Gastrocnemius medialis (tissue), 4 donors: ENCODE measurements at regions not wholly inside any gene's neighbourhood (a gene's known extent, or its start where the extent isn't known, plus 50 kb on each side); places are given as distances from the start of the nearest gene placed in this dataset.
"Not testable (repeated sequence)": the region's sequence is repeated elsewhere in the genome, so short reads cannot be mapped to it uniquely, and the experiment has no call there.

Experiments used
- ATAC-seq, 2 donors: fragments of 150-250 bp; one replicate each; pipeline ENCODE4 v1.9.1; 2016
- DNase-seq, 2 donors: peaks; one replicate each; pipeline ENCODE4 v3.0.0-alpha.2; 2019
- H3K27ac ChIP-seq, 4 donors: fragments of 200-600 bp; sonication (generic); 1 replicate in 1 of 4; 2 replicates in 3 of 4; pipeline ENCODE4 v1.5.1; 2016 to 2018; ENCODE audit warnings: mild to moderate bottlenecking in 2 of 4, moderate library complexity in 1 of 4
- H3K27me3 ChIP-seq, 3 donors: fragments of 200-600 bp; sonication (generic) in 2 of 3; 1 replicate in 1 of 3; 2 replicates in 2 of 3; pipeline versions ENCODE4 v1.5.1 to v1.6.0; 2016 to 2019; ENCODE audit warnings: mild to moderate bottlenecking in 1 of 3, moderate library complexity in 1 of 3
- H3K36me3 ChIP-seq, 2 donors: fragments of 200-600 bp; sonication (generic) in 1 of 2; one replicate each; pipeline ENCODE4 v1.5.1; 2017 to 2018
- H3K4me1 ChIP-seq, 2 donors: fragments of 200-600 bp; sonication (generic) in 1 of 2; one replicate each; pipeline ENCODE4 v1.5.1; 2016 to 2017; ENCODE audit warnings: mild to moderate bottlenecking in 2 of 2
- H3K4me3 ChIP-seq, 4 donors: fragments of 200-600 bp; sonication (generic) in 3 of 4; 1 replicate in 1 of 4; 2 replicates in 3 of 4; pipeline ENCODE4 v1.5.1; 2016 to 2019; ENCODE audit warnings: mild to moderate bottlenecking in 2 of 4
- H3K9me3 ChIP-seq, 3 donors: fragments of 200-600 bp; sonication (generic) in 2 of 3; 1 replicate in 1 of 3; 2 replicates in 2 of 3; pipeline ENCODE4 v1.5.1; 2016 to 2019
- CTCF ChIP-seq, 5 experiments: fragments of 450-650 bp in 3 of 5; fragments of 200-600 bp in 2 of 5; sonication (generic) in 2 of 5; IDR thresholded peaks in 4 of 5; conservative IDR thresholded peaks in 1 of 5; 1 replicate in 4 of 5; 2 replicates in 1 of 5; pipeline ENCODE4 v1.5.1; 2016 to 2019; ENCODE audit warnings: antibody characterized with exemption in 5 of 5, mild to moderate bottlenecking in 3 of 5, moderate library complexity in 3 of 5
- POLR2A ChIP-seq, 2 donors: fragments of 450-650 bp; IDR thresholded peaks; one replicate each; pipeline ENCODE4 v1.6.1; 2017; ENCODE audit warnings: antibody characterized with exemption in 2 of 2, mild to moderate bottlenecking in 2 of 2, moderate library complexity in 2 of 2
- in situ Hi-C, 4 donors: fragments of 200-750 bp; cut with MboI; loops; one replicate each; pipeline versions ENCODE4 v1.15.0 to v1.8.0; 2017; ENCODE audit warnings: low sequenced_read_pairs in 4 of 4
- intact Hi-C: fragments of 100-400 bp; cut with DNase I; formaldehyde crosslinking; loops from one replicate; pipeline ENCODE4 v1.15.1; 2023; ENCODE audit warnings: low total_unique reads

- Histone ChIP-seq H3K27me3 (no peaks in the 10 kb centered on the region), H3K36me3 (no peaks in the 10 kb centered on the region), H3K4me3 (no peak overlapping the region), H3K4me1 (no peaks in the 10 kb centered on the region), H3K27ac (no peak overlapping the region), H3K9me3 (no peaks in the 10 kb centered on the region)
- in situ Hi-C loops = no loop called here
- TF ChIP-seq POLR2A (IDR thresholded peaks at IDR 0.05) (no peak), CTCF (IDR thresholded peaks at IDR 0.05 in 4 of 5, conservative IDR thresholded peaks at IDR 0.05 in 1 of 5) (no peak)
- intact Hi-C loops = no loop called here
- ATAC-seq (no peak), DNase-seq (no peak)
Measured at GRCh38 chr12:19623751-19624399, 184.6 kb downstream of the AEBP2 start.

- intact Hi-C loops = no loop called here
- no peak for DNase-seq
- Histone ChIP-seq H3K27ac (no peak overlapping the region), H3K27me3 (no peaks in the 10 kb centered on the region), H3K4me1 (no peaks in the 10 kb centered on the region), H3K4me3 (no peak overlapping the region), H3K9me3 (no peaks in the 10 kb centered on the region), H3K36me3 (no peaks in the 10 kb centered on the region)
- in situ Hi-C loops = no loop called here
- TF ChIP-seq POLR2A (IDR thresholded peaks at IDR 0.05) (no peak), CTCF (IDR thresholded peaks at IDR 0.05 in 4 of 5, conservative IDR thresholded peaks at IDR 0.05 in 1 of 5) (no peak)
- ATAC-seq = no peak
Measured at GRCh38 chr12:19624491-19624890, 185.2 kb downstream of the AEBP2 start.

- H3K9me3 ChIP-seq, H3K27ac ChIP-seq, H3K4me1 ChIP-seq, H3K36me3 ChIP-seq, DNase-seq, in situ Hi-C loops, H3K27me3 ChIP-seq, ATAC-seq, H3K4me3 ChIP-seq, intact Hi-C loops: not testable (repeated sequence)
Measured at GRCh38 chr12:19625551-19625950, 186.3 kb downstream of the AEBP2 start.

GRCh38 chr12:19627719-19628118 lies 188.4 kb downstream of the AEBP2 start:
- Histone ChIP-seq H3K27me3 (no peaks in the 10 kb centered on the region), H3K27ac (no peak overlapping the region), H3K4me1 (no peaks in the 10 kb centered on the region), H3K4me3 (no peak overlapping the region), H3K9me3 (no peaks in the 10 kb centered on the region), H3K36me3 (no peaks in the 10 kb centered on the region)
- DNase-seq (no peak), ATAC-seq (no peak)
- in situ Hi-C loops (no loop called here), intact Hi-C loops (no loop called here)
- TF ChIP-seq POLR2A (IDR thresholded peaks at IDR 0.05) = no peak
- TF ChIP-seq CTCF (IDR thresholded peaks at IDR 0.05 in 4 of 5, conservative IDR thresholded peaks at IDR 0.05 in 1 of 5) = no peak

- intact Hi-C loops = no loop called here
- DNase-seq = no peak
- Histone ChIP-seq H3K27me3 (no peaks in the 10 kb centered on the region), H3K4me1 (no peaks in the 10 kb centered on the region), H3K9me3 (no peaks in the 10 kb centered on the region), H3K36me3 (no peaks in the 10 kb centered on the region), H3K27ac (no peak overlapping the region), H3K4me3 (no peak overlapping the region)
- no peak for TF ChIP-seq CTCF (IDR thresholded peaks at IDR 0.05 in 4 of 5, conservative IDR thresholded peaks at IDR 0.05 in 1 of 5)
- TF ChIP-seq POLR2A (IDR thresholded peaks at IDR 0.05) = no peak
- in situ Hi-C loops = no loop called here
- no peak for ATAC-seq
Measured at GRCh38 chr12:19630536-19630935, 191.2 kb downstream of the AEBP2 start.
